H9 (cell line): ENCODE measurements at regions not wholly inside any gene's neighbourhood (a gene's known extent, or its start where the extent isn't known, plus 50 kb on each side); places are given as distances from the start of the nearest gene placed in this dataset.

Experiments used
- DNase-seq: peaks from one replicate; pipeline ENCODE4 v3.0.0-alpha.2; 2017
- H2AFZ ChIP-seq: one replicate; pipeline ENCODE4 v1.6.1; 2013; ENCODE audit warnings: mild to moderate bottlenecking, low read length, control low read depth, moderate library complexity
- H2AK5ac ChIP-seq: 2 replicates; pipeline ENCODE4 v1.6.1; 2013; ENCODE audit warnings: low read length, control low read depth, mixed read lengths; ENCODE audit not compliant: insufficient read length
- H2BK120ac ChIP-seq: one replicate; pipeline ENCODE4 v1.6.1; 2013; ENCODE audit warnings: low read depth, mild to moderate bottlenecking, low read length, control low read depth, inconsistent platforms; ENCODE audit not compliant: poor library complexity, severe bottlenecking
- H2BK12ac ChIP-seq: 2 replicates; pipeline ENCODE4 v1.6.1; 2013; ENCODE audit warnings: low read length, control low read depth, mixed read lengths, low read depth; ENCODE audit not compliant: insufficient read length
- H2BK15ac ChIP-seq: 2 replicates; pipeline ENCODE4 v1.6.1; 2013; ENCODE audit warnings: low read depth, low read length, control low read depth
- H2BK20ac ChIP-seq: one replicate; pipeline ENCODE4 v1.6.1; 2013; ENCODE audit warnings: low read depth, mild to moderate bottlenecking, low read length, control low read depth, inconsistent platforms; ENCODE audit not compliant: poor library complexity, severe bottlenecking
- H2BK5ac ChIP-seq: 2 replicates; pipeline ENCODE4 v1.6.1; 2013; ENCODE audit warnings: low read length, control low read depth, mixed read lengths; ENCODE audit not compliant: insufficient read length
- H3K14ac ChIP-seq: 2 replicates; pipeline ENCODE4 v1.6.1; 2013; ENCODE audit warnings: low read length, control low read depth; ENCODE audit not compliant: insufficient read depth
- H3K18ac ChIP-seq: 2 replicates; pipeline ENCODE4 v1.6.1; 2013; ENCODE audit warnings: low read depth, mild to moderate bottlenecking, mixed read lengths, low read length, control low read depth; ENCODE audit not compliant: insufficient read length
- H3K23ac ChIP-seq: 2 replicates; pipeline ENCODE4 v1.6.1; 2013; ENCODE audit warnings: low read length, control low read depth, mixed read lengths, low read depth; ENCODE audit not compliant: insufficient read length
- H3K23me2 ChIP-seq: 2 replicates; pipeline ENCODE4 v1.6.1; 2013; ENCODE audit warnings: low read depth, mild to moderate bottlenecking, mixed read lengths, low read length, control low read depth; ENCODE audit not compliant: insufficient read length, poor library complexity, severe bottlenecking
- H3K27ac ChIP-seq: 2 replicates; pipeline ENCODE4 v1.5.1; 2013; ENCODE audit warnings: low read length, control low read depth, mixed read lengths, low read depth; ENCODE audit not compliant: insufficient read length
- H3K27me3 ChIP-seq: 2 replicates; pipeline ENCODE4 v1.6.1; 2013; ENCODE audit warnings: low read length, control low read depth, inconsistent platforms; ENCODE audit not compliant: insufficient read depth
- H3K4ac ChIP-seq: 2 replicates; pipeline ENCODE4 v1.6.1; 2013; ENCODE audit warnings: low read depth, mild to moderate bottlenecking, control low read depth, inconsistent platforms, low read length, moderate library complexity
- H3K4me1 ChIP-seq: 2 replicates; pipeline ENCODE4 v1.6.1; 2013; ENCODE audit warnings: low read length, control low read depth, inconsistent platforms; ENCODE audit not compliant: insufficient read depth
- H3K4me2 ChIP-seq: 2 replicates; pipeline ENCODE4 v1.6.1; 2013; ENCODE audit warnings: low read length, control low read depth, mixed read lengths; ENCODE audit not compliant: insufficient read length, insufficient read depth
- H3K56ac ChIP-seq: 2 replicates; pipeline ENCODE4 v1.6.1; 2013; ENCODE audit warnings: low read depth, mild to moderate bottlenecking, mixed read lengths, low read length, control low read depth; ENCODE audit not compliant: insufficient read length
- H3K79me1 ChIP-seq: 2 replicates; pipeline ENCODE4 v1.6.1; 2013; ENCODE audit warnings: low read depth, mild to moderate bottlenecking, moderate library complexity, low read length, control low read depth, inconsistent platforms; ENCODE audit not compliant: insufficient read depth, poor library complexity, severe bottlenecking
- H3K79me2 ChIP-seq: 2 replicates; pipeline ENCODE4 v1.6.1; 2013; ENCODE audit warnings: low read length, control low read depth, inconsistent platforms; ENCODE audit not compliant: insufficient read depth
- H3K9ac ChIP-seq: 2 replicates; pipeline ENCODE4 v1.6.1; 2013; ENCODE audit warnings: low read length, control low read depth, mixed read lengths; ENCODE audit not compliant: insufficient read length; ENCODE audit errors: extremely low read depth
- H3K9me3 ChIP-seq: one replicate; pipeline ENCODE4 v1.6.1; 2013; ENCODE audit warnings: low read depth, low read length, inconsistent platforms; ENCODE audit not compliant: control insufficient read depth
- H3T11ph ChIP-seq: one replicate; pipeline ENCODE4 v1.6.1; 2013; ENCODE audit warnings: mild to moderate bottlenecking, low read length, control low read depth, inconsistent platforms
- H4K20me1 ChIP-seq: one replicate; pipeline ENCODE4 v1.6.1; 2013; ENCODE audit not compliant: control insufficient read depth, insufficient read length, insufficient read depth
- H4K5ac ChIP-seq: 2 replicates; pipeline ENCODE4 v1.6.1; 2013; ENCODE audit warnings: low read depth, mild to moderate bottlenecking, mixed read lengths, low read length, control low read depth; ENCODE audit not compliant: insufficient read length
- H4K8ac ChIP-seq: replicated peaks from 2 replicates; pipeline ENCODE4 v1.6.1; 2013; ENCODE audit warnings: low read length, control low read depth, mixed read lengths, low read depth; ENCODE audit not compliant: insufficient read length
- H4K91ac ChIP-seq: 2 replicates; pipeline ENCODE4 v1.6.1; 2013; ENCODE audit warnings: low read depth, mild to moderate bottlenecking, moderate library complexity, mixed read lengths, low read length, control low read depth; ENCODE audit not compliant: insufficient read length
- H3K27ac Mint-ChIP-seq, 3 experiments: 2 replicates in 2 of 3; 3 replicates in 1 of 3; pipeline ENCODE4 v1.8.0; 2020 to 2021; ENCODE audit warnings: mixed read lengths in 3 of 3, mild to moderate bottlenecking in 1 of 3, moderate library complexity in 1 of 3
- H3K27me3 Mint-ChIP-seq: 2 replicates; pipeline ENCODE4 v1.8.0; 2021; ENCODE audit warnings: low read depth, mild to moderate bottlenecking, moderate library complexity, mixed read lengths
- H3K36me3 Mint-ChIP-seq, 3 experiments: 2 replicates in 2 of 3; 3 replicates in 1 of 3; pipeline ENCODE4 v1.8.0; 2020 to 2021; ENCODE audit warnings: low read depth in 3 of 3, mixed read lengths in 3 of 3; ENCODE audit not compliant: insufficient read depth in 1 of 3
- H3K4me1 Mint-ChIP-seq, 2 experiments: 2 replicates each; pipeline ENCODE4 v1.8.0; 2020; ENCODE audit warnings: mixed read lengths in 2 of 2
- H3K4me3 Mint-ChIP-seq, 2 experiments: 2 replicates in 1 of 2; 3 replicates in 1 of 2; pipeline ENCODE4 v1.8.0; 2020 to 2021; ENCODE audit warnings: mild to moderate bottlenecking in 2 of 2, mixed read lengths in 2 of 2, moderate library complexity in 1 of 2
- H3K9me3 Mint-ChIP-seq, 2 experiments: 2 replicates in 1 of 2; 3 replicates in 1 of 2; pipeline ENCODE4 v1.8.0; 2020; ENCODE audit warnings: mild to moderate bottlenecking in 2 of 2, mixed read lengths in 2 of 2, moderate library complexity in 1 of 2
- TF ChIP-seq, protein P1 (sequence below): fragments of 200-600 bp; sonication (generic); conservative IDR thresholded peaks from 3 replicates; pipeline ENCODE4 v1.8.0; 2021; ENCODE audit warnings: antibody characterized with exemption, mild to moderate bottlenecking

DNA sequence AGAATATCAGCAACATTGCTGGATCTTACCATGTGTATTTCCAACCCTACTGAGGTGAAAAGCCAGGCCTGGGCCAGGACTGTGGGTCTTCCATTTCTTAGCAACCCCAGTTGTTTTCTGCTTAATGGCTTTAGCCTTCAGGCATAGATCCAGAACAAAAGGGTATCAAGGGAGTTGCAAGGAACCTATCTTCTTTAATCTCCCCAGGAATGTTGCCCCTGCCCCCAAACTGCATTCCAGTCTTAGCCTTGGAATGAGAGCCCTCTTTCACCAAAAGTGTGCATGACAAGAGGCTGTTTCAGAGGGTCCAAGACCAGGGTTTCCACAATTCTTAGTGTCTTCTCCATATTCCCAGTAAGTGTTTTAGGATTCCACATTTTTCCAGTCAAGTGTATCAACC, 87.9 kb upstream of the SOX13 start:
- TF ChIP-seq, protein P1, sequence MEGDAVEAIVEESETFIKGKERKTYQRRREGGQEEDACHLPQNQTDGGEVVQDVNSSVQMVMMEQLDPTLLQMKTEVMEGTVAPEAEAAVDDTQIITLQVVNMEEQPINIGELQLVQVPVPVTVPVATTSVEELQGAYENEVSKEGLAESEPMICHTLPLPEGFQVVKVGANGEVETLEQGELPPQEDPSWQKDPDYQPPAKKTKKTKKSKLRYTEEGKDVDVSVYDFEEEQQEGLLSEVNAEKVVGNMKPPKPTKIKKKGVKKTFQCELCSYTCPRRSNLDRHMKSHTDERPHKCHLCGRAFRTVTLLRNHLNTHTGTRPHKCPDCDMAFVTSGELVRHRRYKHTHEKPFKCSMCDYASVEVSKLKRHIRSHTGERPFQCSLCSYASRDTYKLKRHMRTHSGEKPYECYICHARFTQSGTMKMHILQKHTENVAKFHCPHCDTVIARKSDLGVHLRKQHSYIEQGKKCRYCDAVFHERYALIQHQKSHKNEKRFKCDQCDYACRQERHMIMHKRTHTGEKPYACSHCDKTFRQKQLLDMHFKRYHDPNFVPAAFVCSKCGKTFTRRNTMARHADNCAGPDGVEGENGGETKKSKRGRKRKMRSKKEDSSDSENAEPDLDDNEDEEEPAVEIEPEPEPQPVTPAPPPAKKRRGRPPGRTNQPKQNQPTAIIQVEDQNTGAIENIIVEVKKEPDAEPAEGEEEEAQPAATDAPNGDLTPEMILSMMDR, result no peak

More for the DNA sequence above, 87.9 kb upstream of the SOX13 start:
- Mint-ChIP-seq H3K4me1 (peaks cover 36 to 44% of the 10 kb centered on the region in 2 experiments), H3K9me3 (peaks cover 41% of the 10 kb centered on the region in 2 experiments), H3K4me3 (0 out of 5 replicates have a peak overlapping the region, but pooled peaks of 1 of the 2 experiments have one; percentile 10), H3K27me3 (no peaks in the 10 kb centered on the region; the same call in none of the 2 replicates), H3K27ac (peak overlapping the region; percentile 95 to 99 (median 95); a peak in 6 of 7 replicates), H3K36me3 (peaks cover 11 to 50% (median 22%) of the 10 kb centered on the region in 3 experiments)
- no peak overlapping the region for H4K8ac ChIP-seq
- H3K9ac ChIP-seq, result no peak overlapping the region
- H3K4ac ChIP-seq, result no peak overlapping the region; the same call in 1 of the 2 replicates
- H4K91ac ChIP-seq, result no peak overlapping the region
- H3K27ac ChIP-seq, result peak overlapping the region; percentile 1
- H4K20me1 ChIP-seq, result no peaks in the 10 kb centered on the region
- H3K14ac ChIP-seq, result no peak overlapping the region; the same call in 1 of the 2 replicates
- no peaks in the 10 kb centered on the region for H3K27me3 ChIP-seq
- H4K5ac ChIP-seq, result no peak overlapping the region
- H3K23ac ChIP-seq, result no peak overlapping the region
- H2BK20ac ChIP-seq, result peak overlapping the region; percentile 99
- no peak overlapping the region for H2BK12ac ChIP-seq
- H3K79me1 ChIP-seq, result no peaks in the 10 kb centered on the region
- H3K9me3 ChIP-seq, result no peaks in the 10 kb centered on the region
- H2BK120ac ChIP-seq, result no peak overlapping the region
- no peaks in the 10 kb centered on the region for H3K79me2 ChIP-seq
- H2BK5ac ChIP-seq, result no peak overlapping the region
- peaks cover 4% of the 10 kb centered on the region; the same call in 1 of the 2 replicates for H3K4me1 ChIP-seq
- no peak overlapping the region for H2AK5ac ChIP-seq
- no peaks in the 10 kb centered on the region for H3K23me2 ChIP-seq
- H3T11ph ChIP-seq, result peak overlapping the region; percentile 91
- H2BK15ac ChIP-seq, result no peak overlapping the region
- H3K18ac ChIP-seq, result peak overlapping the region; percentile 87
- no peak overlapping the region for H3K4me2 ChIP-seq
- H2AFZ ChIP-seq, result no peak overlapping the region
- peak; percentile 85 for DNase-seq
- H3K56ac ChIP-seq, result no peak overlapping the region
